Uterus (tissue), 3 donors: ENCODE measurements at regions not wholly inside any gene's neighbourhood (a gene's known extent, or its start where the extent isn't known, plus 50 kb on each side); places are given as distances from the start of the nearest gene placed in this dataset.

Experiments
- DNase-seq, 2 donors: peaks; one replicate each; pipeline ENCODE4 v3.0.0-alpha.2; 2019 to 2020
- H3K27ac ChIP-seq, 2 donors: fragments of 200-600 bp; sonication (generic); 1 replicate in 1 of 2; 2 replicates in 1 of 2; pipeline ENCODE4 v1.5.1; 2016 to 2018
- H3K27me3 ChIP-seq, 2 donors: fragments of 200-600 bp; sonication (generic); one replicate each; pipeline ENCODE4 v1.5.1; 2018 to 2019; ENCODE audit warnings: control low read depth in 1 of 2
- H3K36me3 ChIP-seq, 2 donors: fragments of 200-600 bp; sonication (generic); one replicate each; pipeline ENCODE4 v1.5.1; 2019; ENCODE audit warnings: control low read depth in 1 of 2
- H3K4me1 ChIP-seq, 2 donors: fragments of 200-600 bp; sonication (generic); one replicate each; pipeline ENCODE4 v1.5.1; 2018 to 2019; ENCODE audit warnings: control low read depth in 1 of 2
- H3K4me3 ChIP-seq, 2 donors: fragments of 200-600 bp; sonication (generic); 1 replicate in 1 of 2; 2 replicates in 1 of 2; pipeline ENCODE4 v1.5.1; 2018 to 2019; ENCODE audit warnings: mild to moderate bottlenecking in 1 of 2
- H3K9me3 ChIP-seq, 2 donors: fragments of 200-600 bp; sonication (generic); one replicate each; pipeline ENCODE4 v1.5.1; 2019; ENCODE audit warnings: control low read depth in 1 of 2
- POLR2A ChIP-seq, 2 donors: fragments of 450-650 bp; IDR thresholded peaks; one replicate each; pipeline ENCODE4 v1.6.1; 2016; ENCODE audit warnings: antibody characterized with exemption in 2 of 2, mild to moderate bottlenecking in 1 of 2, moderate library complexity in 1 of 2
- intact Hi-C: fragments of 100-400 bp; cut with DNase I; formaldehyde crosslinking; loops from one replicate; pipeline ENCODE4 v1.15.1; 2023; ENCODE audit warnings: low total_unique reads
- TF ChIP-seq, protein P1 (sequence below), 4 experiments: fragments of 200-600 bp in 2 of 4; fragments of 450-650 bp in 2 of 4; sonication (generic) in 2 of 4; IDR thresholded peaks; one replicate each; pipeline ENCODE4 v1.5.1; 2016 to 2019; ENCODE audit warnings: antibody characterized with exemption in 4 of 4, mild to moderate bottlenecking in 2 of 4, moderate library complexity in 1 of 4
- donor health status: DM: yes; HTN: yes; CAD: no.

DNA sequence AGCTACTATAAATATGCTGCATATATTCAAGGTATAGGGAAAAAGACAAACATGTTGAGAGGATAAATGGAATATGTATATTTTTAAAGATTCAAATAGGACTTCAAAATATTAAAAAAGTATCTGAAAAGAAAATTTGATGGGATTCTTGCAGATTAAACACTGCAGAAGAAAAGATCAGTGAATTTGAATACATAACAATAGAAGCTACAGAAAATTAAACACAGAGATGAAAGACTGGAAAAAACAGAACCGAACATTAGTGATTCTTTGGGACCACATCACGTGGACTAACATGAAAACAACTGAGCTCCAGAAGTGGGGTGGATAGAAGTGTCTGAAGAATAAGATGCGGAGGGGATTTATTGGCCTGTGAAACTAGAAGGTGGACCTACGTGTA is 217.2 kb downstream of the RFC3 start:
- no peak for DNase-seq
- H3K4me3 ChIP-seq: no peak overlapping the region
- H3K9me3 ChIP-seq: no peaks in the 10 kb centered on the region
- H3K36me3 ChIP-seq: no peaks in the 10 kb centered on the region
- no peak for TF ChIP-seq POLR2A (IDR thresholded peaks at IDR 0.05)
- TF ChIP-seq, protein P1, sequence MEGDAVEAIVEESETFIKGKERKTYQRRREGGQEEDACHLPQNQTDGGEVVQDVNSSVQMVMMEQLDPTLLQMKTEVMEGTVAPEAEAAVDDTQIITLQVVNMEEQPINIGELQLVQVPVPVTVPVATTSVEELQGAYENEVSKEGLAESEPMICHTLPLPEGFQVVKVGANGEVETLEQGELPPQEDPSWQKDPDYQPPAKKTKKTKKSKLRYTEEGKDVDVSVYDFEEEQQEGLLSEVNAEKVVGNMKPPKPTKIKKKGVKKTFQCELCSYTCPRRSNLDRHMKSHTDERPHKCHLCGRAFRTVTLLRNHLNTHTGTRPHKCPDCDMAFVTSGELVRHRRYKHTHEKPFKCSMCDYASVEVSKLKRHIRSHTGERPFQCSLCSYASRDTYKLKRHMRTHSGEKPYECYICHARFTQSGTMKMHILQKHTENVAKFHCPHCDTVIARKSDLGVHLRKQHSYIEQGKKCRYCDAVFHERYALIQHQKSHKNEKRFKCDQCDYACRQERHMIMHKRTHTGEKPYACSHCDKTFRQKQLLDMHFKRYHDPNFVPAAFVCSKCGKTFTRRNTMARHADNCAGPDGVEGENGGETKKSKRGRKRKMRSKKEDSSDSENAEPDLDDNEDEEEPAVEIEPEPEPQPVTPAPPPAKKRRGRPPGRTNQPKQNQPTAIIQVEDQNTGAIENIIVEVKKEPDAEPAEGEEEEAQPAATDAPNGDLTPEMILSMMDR (IDR thresholded peaks at IDR 0.05): no peak
- no peak overlapping the region for H3K27ac ChIP-seq
- H3K27me3 ChIP-seq: no peaks in the 10 kb centered on the region
- intact Hi-C loops: no loop called here
- H3K4me1 ChIP-seq: no peaks in the 10 kb centered on the region

DNA sequence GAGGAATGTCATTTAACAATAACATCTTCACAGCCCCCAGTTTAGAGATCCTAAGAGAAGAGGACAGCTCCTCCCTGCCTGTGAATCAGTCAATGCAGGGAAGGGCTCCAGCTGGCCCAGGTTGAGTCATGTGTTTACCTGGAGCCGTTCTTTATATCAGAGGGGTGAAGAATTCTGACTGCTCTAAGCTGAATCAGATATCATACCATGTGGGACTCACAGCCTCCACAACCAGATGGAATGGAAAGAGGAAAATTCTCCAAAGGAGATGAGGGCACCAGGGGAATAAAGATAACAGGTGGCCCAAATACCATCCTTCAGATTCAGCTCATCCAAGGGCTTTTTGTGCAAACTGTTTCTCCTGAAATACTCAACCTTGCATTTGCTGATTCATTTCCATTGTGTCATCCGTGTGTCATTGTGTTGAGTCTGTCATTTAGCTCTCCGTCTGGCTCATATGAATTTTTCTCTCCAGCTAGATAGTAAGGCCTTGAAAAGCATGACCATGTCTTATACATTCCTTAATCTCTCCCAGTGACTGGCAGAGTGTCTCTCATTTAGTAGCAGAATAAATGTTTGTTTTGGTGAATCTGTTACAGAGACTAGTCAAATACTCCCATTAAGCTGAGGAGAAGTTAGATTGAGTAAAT is 217.9 kb downstream of the RFC3 start:
- no peaks in the 10 kb centered on the region for H3K9me3 ChIP-seq
- H3K4me1 ChIP-seq: no peaks in the 10 kb centered on the region
- no peak for TF ChIP-seq POLR2A (IDR thresholded peaks at IDR 0.05)
- TF ChIP-seq, protein P1 (IDR thresholded peaks at IDR 0.05): no peak
- no peaks in the 10 kb centered on the region for H3K27me3 ChIP-seq
- intact Hi-C loops: no loop called here
- DNase-seq: no peak
- no peak overlapping the region for H3K27ac ChIP-seq
- H3K36me3 ChIP-seq: no peaks in the 10 kb centered on the region
- no peak overlapping the region for H3K4me3 ChIP-seq

DNA sequence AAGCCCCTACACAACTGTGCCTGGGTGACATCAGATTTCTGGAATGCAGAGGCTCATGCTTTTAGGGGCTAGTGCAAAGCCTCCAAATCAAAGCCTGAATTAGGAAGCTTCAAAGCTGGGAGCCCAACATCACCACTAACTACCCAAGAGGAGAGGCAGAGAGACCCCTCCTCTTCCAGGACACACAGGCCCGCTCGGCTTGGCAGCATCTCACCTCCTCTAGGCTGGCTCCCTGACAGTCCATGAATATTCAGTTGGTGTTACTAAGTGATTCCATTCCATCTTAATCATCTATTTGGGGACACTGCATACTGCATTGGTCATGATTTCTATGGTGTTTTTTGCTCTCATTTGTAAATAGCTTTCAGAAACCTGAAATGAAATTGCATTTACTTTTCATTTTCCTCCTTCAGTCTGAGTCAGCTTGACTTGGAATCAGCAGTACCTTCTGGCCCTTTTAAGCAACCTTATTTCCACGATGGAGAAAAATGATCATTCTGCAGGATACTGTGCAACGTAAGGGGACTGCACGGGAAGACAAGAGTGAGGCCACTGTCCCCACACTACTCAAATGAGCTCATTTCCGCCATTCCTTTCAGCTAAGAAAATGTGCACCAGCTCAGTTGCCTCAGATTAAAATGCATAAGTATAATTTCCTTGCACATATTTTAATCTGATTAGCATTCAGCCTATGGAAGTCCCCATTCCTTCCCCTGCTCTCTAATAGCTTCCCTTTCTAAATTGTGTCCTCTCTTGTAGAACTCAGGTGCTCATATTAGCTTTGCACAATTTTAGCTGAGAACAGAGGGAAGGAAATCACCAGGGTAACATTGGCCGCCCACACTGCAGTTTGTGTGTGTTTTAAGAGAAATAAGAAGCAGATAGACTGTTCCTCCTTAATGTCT is 219.9 kb downstream of the RFC3 start:
- intact Hi-C loops: no loop called here
- Histone ChIP-seq H3K36me3 (no peaks in the 10 kb centered on the region), H3K27me3 (no peaks in the 10 kb centered on the region), H3K9me3 (no peaks in the 10 kb centered on the region), H3K4me1 (no peaks in the 10 kb centered on the region), H3K4me3 (no peak overlapping the region), H3K27ac (no peak overlapping the region)
- TF ChIP-seq, protein P1 (IDR thresholded peaks at IDR 0.05): no peak
- TF ChIP-seq POLR2A (IDR thresholded peaks at IDR 0.05): no peak
- DNase-seq: no peak

DNA sequence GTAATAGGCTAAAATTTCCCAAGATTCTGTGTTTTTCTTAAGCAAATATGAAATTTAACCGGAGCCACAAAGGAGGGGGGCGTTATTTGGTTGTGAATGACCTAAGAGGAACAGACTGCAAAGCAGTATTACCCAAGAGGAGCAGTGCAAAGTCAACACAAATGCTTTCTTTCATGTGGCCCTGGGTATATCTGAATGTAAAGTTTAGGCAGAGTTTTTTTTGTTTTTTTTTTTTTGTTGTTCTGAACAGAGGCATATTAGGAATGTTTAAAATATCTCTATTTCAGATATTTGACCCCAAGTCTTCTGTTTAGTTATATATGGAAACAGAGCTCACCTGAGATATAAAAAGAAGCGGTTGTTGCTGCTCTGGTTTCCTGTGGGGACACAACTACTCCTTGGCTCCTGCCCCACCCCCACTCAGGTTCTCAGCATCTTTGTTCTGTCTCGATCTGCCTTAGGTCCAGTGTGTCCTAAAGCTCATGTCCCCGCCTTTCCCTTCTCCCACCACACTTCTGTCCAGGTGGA is 220.7 kb downstream of the RFC3 start:
- no peaks in the 10 kb centered on the region for H3K36me3 ChIP-seq
- intact Hi-C loops: no loop called here
- H3K4me1 ChIP-seq: no peaks in the 10 kb centered on the region
- no peak overlapping the region for H3K4me3 ChIP-seq
- H3K27ac ChIP-seq: no peak overlapping the region
- TF ChIP-seq POLR2A (IDR thresholded peaks at IDR 0.05): no peak
- TF ChIP-seq, protein P1 (IDR thresholded peaks at IDR 0.05): no peak
- no peaks in the 10 kb centered on the region for H3K27me3 ChIP-seq
- no peak for DNase-seq
- H3K9me3 ChIP-seq: no peaks in the 10 kb centered on the region

DNA sequence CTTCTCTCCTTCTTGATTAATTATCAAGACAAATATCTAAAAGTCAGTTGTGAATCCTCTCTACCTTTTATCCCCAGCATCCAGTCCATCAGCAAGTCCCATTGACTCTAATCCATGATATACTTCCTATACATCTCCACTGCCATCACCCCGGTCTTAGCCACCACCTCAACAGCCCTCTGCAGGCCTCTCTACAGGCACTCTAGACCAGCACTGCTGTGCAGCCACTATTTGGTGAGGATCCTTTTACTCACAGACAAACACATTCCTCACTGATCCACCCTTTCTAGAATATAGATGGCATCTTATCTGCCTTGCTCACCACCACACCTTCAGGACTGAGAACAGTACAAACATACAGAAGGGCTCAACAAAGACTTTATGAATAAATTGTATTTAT is 221.7 kb downstream of the RFC3 start:
- no peaks in the 10 kb centered on the region for H3K27me3 ChIP-seq
- no peaks in the 10 kb centered on the region for H3K4me1 ChIP-seq
- TF ChIP-seq, protein P1 (IDR thresholded peaks at IDR 0.05): no peak
- TF ChIP-seq POLR2A (IDR thresholded peaks at IDR 0.05): no peak
- no peaks in the 10 kb centered on the region for H3K9me3 ChIP-seq
- DNase-seq: no peak
- intact Hi-C loops: no loop called here
- H3K36me3 ChIP-seq: no peaks in the 10 kb centered on the region
- H3K27ac ChIP-seq: no peak overlapping the region
- H3K4me3 ChIP-seq: no peak overlapping the region
